Activated CD4-positive, alpha-beta T cell treated with anti-CD3 and anti-CD28 coated beads for 36 hours (primary cell): ENCODE measurements at regions not wholly inside any gene's neighbourhood (a gene's known extent, or its start where the extent isn't known, plus 50 kb on each side); places are given as distances from the start of the nearest gene placed in this dataset.
A peak's percentile ranks its signal among the peaks of the same experiment; 100 is the strongest.
"Not testable (repeated sequence)": the region's sequence is repeated elsewhere in the genome, so short reads cannot be mapped to it uniquely, and the experiment has no call there.

Experiments
- ATAC-seq: fragments of 200-7000 bp; cut with Tn5 transposase; one replicate; pipeline ENCODE4 v1.10.0; 2021; ENCODE audit warnings: mild to moderate bottlenecking, moderate library complexity
- CTCF ChIA-PET: fragments of 350-600 bp; sonication (Branson Sonifier 250); formaldehyde crosslinking; loops from one replicate; lab custom pipeline; 2021; ENCODE audit warnings: antibody characterized with exemption; lab: Charles Lee
- POLR2A ChIA-PET: fragments of 350-600 bp; sonication (Branson Sonifier 250); formaldehyde crosslinking; loops from one replicate; lab custom pipeline; 2021; ENCODE audit warnings: antibody characterized with exemption, inconsistent platforms; lab: Charles Lee
- DNase-seq: peaks from one replicate; pipeline ENCODE4 v3.0.0-alpha.2; 2020
- H3K27ac Mint-ChIP-seq: one replicate; pipeline ENCODE4 v1.8.0; 2021; ENCODE audit warnings: mixed read lengths
- H3K27me3 Mint-ChIP-seq: one replicate; pipeline ENCODE4 v1.8.0; 2021; ENCODE audit warnings: mixed read lengths
- H3K36me3 Mint-ChIP-seq: one replicate; pipeline ENCODE4 v1.8.0; 2021; ENCODE audit warnings: low read depth, mixed read lengths
- H3K4me1 Mint-ChIP-seq: one replicate; pipeline ENCODE4 v1.8.0; 2021; ENCODE audit warnings: mixed read lengths
- H3K4me3 Mint-ChIP-seq: one replicate; pipeline ENCODE4 v1.8.0; 2021; ENCODE audit warnings: mild to moderate bottlenecking, moderate library complexity, mixed read lengths
- H3K9me3 Mint-ChIP-seq: one replicate; pipeline ENCODE4 v1.8.0; 2021; ENCODE audit warnings: low read depth, mixed read lengths
- intact Hi-C, 2 experiments: fragments of 100-400 bp; cut with DNase I in 1 of 2; cut with micrococcal nuclease in 1 of 2; formaldehyde crosslinking; loops; one replicate each; pipeline versions ENCODE4 v1.14.2 to v1.15.1; 2022 to 2024; cut with DNase I, micrococcal nuclease

DNA sequence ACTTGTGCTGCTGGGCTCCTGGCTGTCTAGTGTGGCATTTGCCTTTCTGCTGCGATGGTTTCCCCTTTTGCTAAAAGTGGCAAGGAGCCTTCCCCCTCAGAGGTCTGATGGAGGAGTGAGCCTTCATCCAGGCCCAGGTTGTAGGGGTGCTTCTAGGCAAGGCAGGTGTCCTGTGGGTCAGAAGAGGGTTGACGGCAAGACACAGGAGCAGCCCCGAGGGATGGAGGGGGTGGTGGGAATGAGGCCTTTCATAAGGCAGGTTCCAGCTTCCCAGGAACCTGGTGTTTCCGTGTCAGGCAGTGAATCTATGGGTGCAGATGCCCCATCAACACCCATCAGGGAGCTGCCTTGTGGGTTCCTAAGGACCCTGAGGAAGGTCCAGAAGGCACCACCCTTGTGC is 63.0 kb upstream of the TAMM41 start:
- Mint-ChIP-seq H3K27me3 (no peaks in the 10 kb centered on the region), H3K9me3 (no peaks in the 10 kb centered on the region), H3K36me3 (no peaks in the 10 kb centered on the region), H3K4me3 (no peak overlapping the region), H3K27ac (no peak overlapping the region), H3K4me1 (no peaks in the 10 kb centered on the region)
- POLR2A ChIA-PET: no interaction called here
- intact Hi-C loops: no loop called here
- no peak for ATAC-seq
- DNase-seq: no peak
- CTCF ChIA-PET: no interaction called here

DNA sequence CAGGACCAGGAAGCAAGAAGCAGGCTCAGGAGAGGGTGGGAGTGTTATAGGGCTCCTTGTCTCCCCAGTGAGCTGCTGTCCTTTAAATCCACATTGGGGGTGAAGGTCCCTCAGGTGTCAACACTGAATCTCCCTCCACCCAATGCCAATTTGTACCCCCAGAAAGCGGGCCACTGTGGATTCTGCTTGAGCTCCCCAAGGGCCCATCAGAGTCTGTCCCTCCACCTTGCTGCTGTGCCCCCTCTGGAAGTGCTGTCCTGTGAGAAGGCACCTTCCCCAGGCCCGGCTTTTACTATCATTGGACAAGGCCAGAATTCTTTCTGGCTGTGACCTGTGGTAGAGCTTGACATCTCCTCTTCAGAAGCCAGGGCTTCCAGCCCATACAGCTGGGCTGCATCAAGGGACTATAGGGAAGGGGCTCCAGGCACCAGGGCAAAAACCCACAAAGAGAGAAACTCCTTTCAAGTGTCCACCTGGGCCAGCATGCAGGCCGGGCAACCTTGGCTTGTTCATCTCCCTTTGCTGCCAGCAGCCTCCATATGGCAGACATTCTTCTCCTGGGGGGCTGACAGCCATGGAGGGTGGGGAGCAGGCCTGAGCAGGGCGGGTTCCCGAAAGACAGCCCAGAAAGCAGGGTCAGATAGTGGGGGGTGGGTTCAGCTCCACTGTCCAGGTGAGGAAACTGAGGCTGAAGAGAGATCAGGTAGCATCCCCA is 63.7 kb upstream of the TAMM41 start:
- H3K4me1 Mint-ChIP-seq, ATAC-seq, intact Hi-C loops, H3K27ac Mint-ChIP-seq, H3K27me3 Mint-ChIP-seq, POLR2A ChIA-PET, H3K4me3 Mint-ChIP-seq, CTCF ChIA-PET, H3K9me3 Mint-ChIP-seq, DNase-seq, H3K36me3 Mint-ChIP-seq: not testable (repeated sequence)

- H3K36me3 Mint-ChIP-seq: no peaks in the 10 kb centered on the region
- no peak overlapping the region for H3K4me3 Mint-ChIP-seq
- ChIA-PET POLR2A (no interaction called here), CTCF (no interaction called here)
- no peaks in the 10 kb centered on the region for H3K9me3 Mint-ChIP-seq
- intact Hi-C loops: no loop called here
- ATAC-seq: no peak
- H3K27ac Mint-ChIP-seq: no peak overlapping the region
- DNase-seq: peak; percentile 13
- H3K4me1 Mint-ChIP-seq: no peaks in the 10 kb centered on the region
- H3K27me3 Mint-ChIP-seq: no peaks in the 10 kb centered on the region
Observed at GRCh38 chr3:11910971-11911531, 64.4 kb upstream of the TAMM41 start.

- H3K9me3 Mint-ChIP-seq, H3K36me3 Mint-ChIP-seq, CTCF ChIA-PET, ATAC-seq, H3K27me3 Mint-ChIP-seq, POLR2A ChIA-PET, H3K27ac Mint-ChIP-seq, H3K4me1 Mint-ChIP-seq, intact Hi-C loops, H3K4me3 Mint-ChIP-seq, DNase-seq: not testable (repeated sequence)
Observed at GRCh38 chr3:11911887-11912286, 65.2 kb upstream of the TAMM41 start.

DNA sequence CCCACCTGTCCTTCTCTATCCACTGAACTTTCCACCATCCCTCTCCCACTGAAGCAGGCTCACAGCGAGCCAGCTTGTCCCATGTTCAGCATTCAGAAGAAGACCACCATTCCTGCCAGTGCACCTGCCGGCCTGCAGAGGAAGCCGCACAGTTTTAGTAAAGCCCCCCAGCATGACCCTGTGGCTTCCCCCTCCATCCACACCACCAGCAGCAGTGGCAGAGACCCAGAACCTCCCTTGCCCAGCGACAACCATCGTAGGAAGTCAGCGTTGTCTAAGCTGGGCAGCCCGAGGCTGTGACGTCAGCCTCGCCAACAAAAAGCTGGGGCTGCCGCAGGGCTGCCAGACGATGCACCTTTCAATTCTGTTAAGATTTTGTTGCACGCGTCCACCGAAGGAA is 66.6 kb upstream of the TAMM41 start:
- Mint-ChIP-seq H3K27ac (no peak overlapping the region), H3K4me3 (no peak overlapping the region), H3K36me3 (no peaks in the 10 kb centered on the region), H3K27me3 (no peaks in the 10 kb centered on the region), H3K4me1 (no peaks in the 10 kb centered on the region), H3K9me3 (no peaks in the 10 kb centered on the region)
- no peak for DNase-seq
- ChIA-PET CTCF (no interaction called here), POLR2A (no interaction called here)
- no peak for ATAC-seq
- intact Hi-C loops: no loop called here

DNA sequence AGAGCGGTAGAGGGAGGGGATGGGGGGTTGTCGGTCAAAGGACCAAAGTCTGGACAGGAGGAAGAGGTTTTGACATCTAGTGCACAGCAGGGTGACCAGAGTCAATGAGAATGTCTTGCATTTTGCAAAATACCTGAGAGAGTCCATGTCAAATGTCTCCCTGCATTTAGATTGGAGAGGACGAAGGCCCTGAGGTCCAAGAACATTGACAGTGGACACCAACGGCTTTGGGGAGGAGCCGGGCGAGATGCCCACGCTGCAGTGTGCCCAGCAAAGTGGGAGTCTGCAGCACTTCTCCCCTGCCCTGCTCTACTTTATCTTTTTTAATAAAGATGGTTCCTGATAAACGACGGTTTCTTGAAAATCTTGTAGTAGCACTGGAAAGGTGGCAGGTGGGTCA is 67.4 kb upstream of the TAMM41 start:
- Mint-ChIP-seq H3K27ac (no peak overlapping the region), H3K9me3 (no peaks in the 10 kb centered on the region), H3K36me3 (no peaks in the 10 kb centered on the region), H3K27me3 (no peaks in the 10 kb centered on the region), H3K4me3 (no peak overlapping the region), H3K4me1 (no peaks in the 10 kb centered on the region)
- ATAC-seq: no peak
- intact Hi-C loops: no loop called here
- POLR2A ChIA-PET: no interaction called here
- CTCF ChIA-PET: no interaction called here
- DNase-seq: no peak

DNA sequence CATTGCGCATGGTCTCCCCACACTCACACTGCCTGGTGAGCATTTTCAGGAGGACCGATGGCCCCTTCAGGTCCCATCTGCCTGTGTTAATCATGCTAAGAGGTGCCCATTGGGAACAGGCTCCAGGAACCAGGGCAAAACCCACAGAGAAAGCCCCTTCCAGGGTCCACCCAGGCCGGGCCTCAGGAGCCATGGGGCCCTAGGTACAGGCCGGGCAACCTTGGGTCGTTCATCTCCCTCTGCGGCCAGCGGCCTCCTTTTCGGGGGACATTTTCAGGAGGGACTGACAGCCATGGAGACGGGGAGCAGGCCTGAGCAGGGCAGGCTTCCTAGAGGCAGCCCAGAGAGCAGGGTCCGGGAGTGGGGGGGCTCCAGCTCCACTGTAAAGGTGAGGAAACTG is 68.0 kb upstream of the TAMM41 start:
- ATAC-seq (no peak), DNase-seq (no peak)
- Mint-ChIP-seq H3K27ac (no peak overlapping the region), H3K36me3 (no peaks in the 10 kb centered on the region), H3K9me3 (no peaks in the 10 kb centered on the region), H3K27me3 (no peaks in the 10 kb centered on the region), H3K4me1 (no peaks in the 10 kb centered on the region), H3K4me3 (no peak overlapping the region)
- ChIA-PET POLR2A (no interaction called here), CTCF (no interaction called here)
- intact Hi-C loops: no loop called here

DNA sequence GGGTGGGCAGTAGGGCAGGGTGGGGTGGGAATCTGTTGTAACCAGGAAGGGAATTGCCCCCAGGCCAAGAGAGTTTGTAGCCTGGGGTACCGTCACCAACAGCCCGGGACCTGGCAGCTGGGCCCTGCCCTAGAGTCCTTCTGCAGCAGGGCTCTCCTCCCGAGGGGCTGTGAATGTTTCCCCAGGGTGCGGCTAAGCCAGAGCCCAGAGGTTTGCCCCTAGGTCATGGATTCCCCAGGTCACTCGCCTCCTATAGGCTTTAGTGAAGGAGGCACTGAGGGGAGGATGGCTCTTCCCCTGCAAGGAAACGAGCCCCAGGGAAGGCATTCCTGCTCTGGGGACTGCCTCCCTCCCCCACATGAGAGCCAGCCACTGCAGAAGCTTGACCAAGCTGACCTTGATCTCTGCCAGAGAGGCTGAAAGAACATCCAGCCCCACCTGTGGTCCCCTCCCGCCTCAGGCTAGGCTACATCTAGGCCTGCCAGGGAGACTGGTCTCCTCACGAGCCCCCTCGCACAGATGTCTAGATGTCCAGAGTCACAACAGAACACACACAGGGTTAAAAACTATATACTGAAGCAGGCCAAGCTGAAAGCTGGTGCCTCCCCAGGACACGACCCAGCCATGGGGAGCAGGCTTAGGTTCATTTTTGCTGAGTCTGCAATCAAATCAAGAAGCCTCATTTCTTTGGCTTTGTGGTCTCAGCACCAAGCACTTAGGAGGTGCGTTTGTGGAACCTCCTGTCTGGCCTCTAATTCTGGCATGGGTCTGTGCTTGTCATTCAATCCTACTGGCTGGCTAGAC is 69.1 kb upstream of the TAMM41 start:
- no peaks in the 10 kb centered on the region for H3K27me3 Mint-ChIP-seq
- no peak overlapping the region for H3K27ac Mint-ChIP-seq
- no peaks in the 10 kb centered on the region for H3K36me3 Mint-ChIP-seq
- intact Hi-C loops: no loop called here
- no peak for ATAC-seq
- CTCF ChIA-PET: no interaction called here
- no peaks in the 10 kb centered on the region for H3K4me1 Mint-ChIP-seq
- DNase-seq: no peak
- POLR2A ChIA-PET: no interaction called here
- H3K4me3 Mint-ChIP-seq: no peak overlapping the region
- H3K9me3 Mint-ChIP-seq: no peaks in the 10 kb centered on the region

- H3K36me3 Mint-ChIP-seq, H3K4me3 Mint-ChIP-seq, H3K9me3 Mint-ChIP-seq, H3K27ac Mint-ChIP-seq, ATAC-seq, POLR2A ChIA-PET, DNase-seq, intact Hi-C loops, H3K4me1 Mint-ChIP-seq, H3K27me3 Mint-ChIP-seq, CTCF ChIA-PET: not testable (repeated sequence)
Observed at GRCh38 chr3:11916425-11916762, 69.7 kb upstream of the TAMM41 start.

DNA sequence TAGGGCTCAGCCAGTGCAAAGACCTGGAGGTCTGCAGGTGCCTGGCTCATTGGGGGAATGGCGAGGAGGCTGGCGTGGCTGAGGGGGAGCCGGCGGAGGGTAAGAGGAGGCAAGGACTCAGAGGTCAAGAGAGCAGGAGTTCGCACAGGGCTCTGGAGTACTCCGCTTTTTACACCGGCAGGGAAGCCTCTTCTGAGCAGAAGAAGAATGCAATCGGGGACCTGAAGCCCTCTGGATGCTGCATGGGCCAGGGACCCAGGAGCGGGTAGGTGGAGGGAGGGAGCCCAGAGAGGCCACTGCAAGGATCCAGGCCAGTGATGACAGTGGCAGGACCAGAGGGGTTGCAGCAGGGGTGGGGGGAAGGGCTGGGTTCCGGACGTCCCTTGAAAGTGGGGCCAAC is 70.4 kb upstream of the TAMM41 start:
- Mint-ChIP-seq H3K27ac (no peak overlapping the region), H3K36me3 (no peaks in the 10 kb centered on the region), H3K4me1 (no peaks in the 10 kb centered on the region), H3K9me3 (no peaks in the 10 kb centered on the region), H3K27me3 (no peaks in the 10 kb centered on the region), H3K4me3 (no peak overlapping the region)
- ChIA-PET POLR2A (no interaction called here), CTCF (no interaction called here)
- no peak for ATAC-seq
- DNase-seq: no peak
- intact Hi-C loops: no loop called here

DNA sequence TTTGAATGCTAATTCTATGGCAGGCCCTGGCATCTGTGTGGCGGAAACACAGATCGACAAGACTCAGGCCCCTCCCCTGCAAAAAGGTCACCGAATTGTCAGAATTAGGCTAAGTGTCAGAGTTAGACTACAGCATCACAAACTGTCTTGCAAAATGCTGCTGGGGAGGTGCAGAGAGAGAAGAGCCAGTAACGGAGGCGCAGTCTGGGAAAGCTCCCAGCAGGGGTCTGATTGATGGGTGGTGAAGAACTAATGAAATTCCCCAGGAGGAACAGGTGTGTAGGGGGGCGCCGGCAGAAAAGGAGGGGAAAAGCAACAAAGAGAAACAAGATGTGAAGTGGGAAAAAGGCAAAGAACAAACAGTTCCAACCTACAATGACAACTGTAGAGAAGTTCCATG is 72.7 kb upstream of the TAMM41 start:
- Mint-ChIP-seq H3K27me3 (no peaks in the 10 kb centered on the region), H3K27ac (no peak overlapping the region), H3K9me3 (no peaks in the 10 kb centered on the region), H3K4me1 (no peaks in the 10 kb centered on the region), H3K4me3 (no peak overlapping the region), H3K36me3 (no peaks in the 10 kb centered on the region)
- ChIA-PET POLR2A (no interaction called here), CTCF (no interaction called here)
- ATAC-seq (no peak), DNase-seq (no peak)
- intact Hi-C loops: no loop called here

- POLR2A ChIA-PET: no interaction called here
- DNase-seq: no peak
- H3K27ac Mint-ChIP-seq: no peak overlapping the region
Observed at GRCh38 chr3:11924518-11924917, 77.8 kb upstream of the TAMM41 start.

More at GRCh38 chr3:11924518-11924917, 77.8 kb upstream of the TAMM41 start:
- ATAC-seq: no peak
- Mint-ChIP-seq H3K9me3 (no peaks in the 10 kb centered on the region), H3K4me1 (no peaks in the 10 kb centered on the region), H3K36me3 (no peaks in the 10 kb centered on the region), H3K4me3 (no peak overlapping the region), H3K27me3 (peaks cover 5% of the 10 kb centered on the region)
- CTCF ChIA-PET: no interaction called here
- intact Hi-C loops: no loop called here
